GM21381 (cell line): ENCODE measurements at regions not wholly inside any gene's neighbourhood (a gene's known extent, or its start where the extent isn't known, plus 50 kb on each side); places are given as distances from the start of the nearest gene placed in this dataset.

Experiments
- ATAC-seq: cut with Tn5 transposase; IDR thresholded peaks from one replicate; pipeline ENCODE4 v1.9.1; 2021; ENCODE audit warnings: mild to moderate bottlenecking, moderate library complexity; ENCODE audit not compliant: unreplicated experiment

GRCh38 chr4:124189545-124189944 lies 523.0 kb downstream of the ANKRD50 start:
- no peak for ATAC-seq

- no peak for ATAC-seq
These were observed 521.2 kb downstream of the ANKRD50 start for GRCh38 chr4:124191329-124191728.

- ATAC-seq: no peak
These were observed 520.0 kb downstream of the ANKRD50 start for GRCh38 chr4:124192544-124192943.

GRCh38 chr4:124199185-124199584 lies 513.3 kb downstream of the ANKRD50 start:
- no peak for ATAC-seq

- ATAC-seq: no peak
These were observed 512.8 kb downstream of the ANKRD50 start for GRCh38 chr4:124199755-124200154.

GRCh38 chr4:124201636-124202035 lies 510.9 kb downstream of the ANKRD50 start:
- ATAC-seq: no peak

- ATAC-seq: no peak
These were observed 510.4 kb downstream of the ANKRD50 start for GRCh38 chr4:124202099-124202498.

GRCh38 chr4:124203613-124204238 lies 508.8 kb downstream of the ANKRD50 start:
- no peak for ATAC-seq

- no peak for ATAC-seq
These were observed 505.5 kb downstream of the ANKRD50 start for GRCh38 chr4:124206779-124207605.

- ATAC-seq: no peak
These were observed 503.3 kb downstream of the ANKRD50 start for GRCh38 chr4:124209211-124209610.

- ATAC-seq: no peak
These were observed 502.9 kb downstream of the ANKRD50 start for GRCh38 chr4:124209626-124210025.

- no peak for ATAC-seq
These were observed 501.8 kb downstream of the ANKRD50 start for GRCh38 chr4:124210746-124211145.

GRCh38 chr4:124212815-124213630 lies 499.5 kb downstream of the ANKRD50 start:
- no peak for ATAC-seq

GRCh38 chr4:124219389-124219788 lies 493.1 kb downstream of the ANKRD50 start:
- no peak for ATAC-seq

GRCh38 chr4:124224256-124224655 lies 488.3 kb downstream of the ANKRD50 start:
- no peak for ATAC-seq

- ATAC-seq: no peak
These were observed 484.6 kb downstream of the ANKRD50 start for GRCh38 chr4:124227981-124228380.

- ATAC-seq: no peak
These were observed 482.3 kb downstream of the ANKRD50 start for GRCh38 chr4:124230268-124230667.

- no peak for ATAC-seq
These were observed 477.8 kb downstream of the ANKRD50 start for GRCh38 chr4:124234771-124235170.

GRCh38 chr4:124243671-124244366 lies 468.7 kb downstream of the ANKRD50 start:
- no peak for ATAC-seq

GRCh38 chr4:124253080-124253479 lies 459.5 kb downstream of the ANKRD50 start:
- ATAC-seq: no peak
